HG02973 (cell line): ENCODE measurements at regions not wholly inside any gene's neighbourhood (a gene's known extent, or its start where the extent isn't known, plus 50 kb on each side); places are given as distances from the start of the nearest gene placed in this dataset.
"Not testable (repeated sequence)": the region's sequence is repeated elsewhere in the genome, so short reads cannot be mapped to it uniquely, and the experiment has no call there.

ENCODE experiments used
- ATAC-seq: cut with Tn5 transposase; IDR thresholded peaks from one replicate; pipeline ENCODE4 v1.9.1; 2021; ENCODE audit warnings: moderate library complexity; ENCODE audit not compliant: unreplicated experiment

DNA sequence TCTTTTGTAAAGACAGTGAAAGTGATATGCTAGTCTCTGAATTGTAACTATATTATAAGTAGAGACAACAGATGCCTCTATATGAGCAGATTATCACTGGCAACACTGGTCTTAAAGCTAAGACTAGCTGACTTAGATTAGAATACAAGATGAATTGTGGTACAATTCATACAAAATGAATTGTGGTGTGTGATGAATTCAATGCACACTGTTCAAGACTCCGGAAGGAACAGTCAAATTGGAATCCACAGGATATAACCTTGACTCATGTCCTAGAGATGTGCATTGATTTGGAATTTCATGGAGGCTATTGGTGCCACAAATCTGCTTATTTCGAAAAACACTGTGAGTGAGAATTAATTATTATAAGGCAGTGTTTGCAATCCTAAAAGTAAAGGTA lies 701.8 kb downstream of the PCDH7 start:
- ATAC-seq = no peak

DNA sequence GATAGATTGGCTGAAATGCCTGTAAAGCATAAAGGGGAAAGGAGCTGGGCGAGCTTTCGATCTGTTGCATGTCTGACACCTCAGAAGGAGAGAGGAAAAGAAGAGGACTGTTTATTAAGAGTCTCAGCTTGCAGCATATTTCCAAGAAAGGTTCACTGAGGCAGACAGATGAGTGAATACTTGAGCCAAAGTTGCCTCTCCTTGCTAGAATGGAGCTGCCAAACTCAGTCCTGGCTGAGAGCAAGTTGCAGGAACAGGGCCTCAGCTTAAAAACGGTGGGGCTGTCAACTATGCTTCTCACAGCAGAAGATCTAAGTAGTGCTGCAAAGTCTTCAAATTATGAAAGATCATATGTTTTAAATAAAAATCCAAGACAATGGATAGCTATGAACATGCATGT lies 707.5 kb downstream of the PCDH7 start:
- no peak for ATAC-seq

GRCh38 chr4:31442236-31442635 lies 722.1 kb downstream of the PCDH7 start:
- ATAC-seq = no peak

DNA sequence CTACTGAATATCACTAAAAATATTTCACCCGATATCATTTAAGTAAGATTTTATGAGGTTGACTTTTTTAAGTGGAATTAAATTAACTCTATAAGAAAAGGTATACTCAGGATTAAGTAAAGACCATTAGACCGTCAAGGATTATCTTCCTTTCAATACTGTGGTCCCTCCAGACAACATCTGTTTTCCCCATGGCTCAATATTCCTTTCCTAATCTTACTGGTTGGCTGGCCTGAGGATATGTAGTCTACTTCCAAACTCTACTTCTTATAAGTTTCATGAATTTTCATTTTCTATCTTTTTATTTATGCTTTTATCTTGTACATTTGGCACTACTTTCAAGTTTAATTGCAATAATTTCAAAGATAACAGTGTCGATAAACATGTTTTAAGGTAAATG lies 725.4 kb downstream of the PCDH7 start:
- no peak for ATAC-seq

DNA sequence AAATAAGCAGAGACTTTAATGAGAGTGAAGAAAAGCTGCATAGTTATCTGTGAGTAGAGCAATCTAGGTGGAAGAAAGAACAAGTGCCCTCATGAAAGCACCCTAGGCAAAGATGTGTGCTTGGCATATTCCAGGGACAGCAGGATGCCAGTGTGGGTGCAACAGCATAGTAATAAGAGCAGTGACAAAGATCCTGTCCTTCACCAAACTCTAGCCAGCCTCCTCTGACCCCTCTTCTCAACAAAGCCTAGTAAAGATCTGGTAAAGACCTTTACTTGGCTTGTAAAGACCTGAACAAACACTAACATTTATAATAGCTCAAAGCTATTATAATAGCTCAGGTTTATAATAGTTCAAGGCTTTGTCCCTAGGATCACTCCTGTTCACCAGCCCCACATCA lies 735.4 kb downstream of the PCDH7 start:
- no peak for ATAC-seq

GRCh38 chr4:31458813-31459212 lies 738.6 kb downstream of the PCDH7 start:
- ATAC-seq = no peak

DNA sequence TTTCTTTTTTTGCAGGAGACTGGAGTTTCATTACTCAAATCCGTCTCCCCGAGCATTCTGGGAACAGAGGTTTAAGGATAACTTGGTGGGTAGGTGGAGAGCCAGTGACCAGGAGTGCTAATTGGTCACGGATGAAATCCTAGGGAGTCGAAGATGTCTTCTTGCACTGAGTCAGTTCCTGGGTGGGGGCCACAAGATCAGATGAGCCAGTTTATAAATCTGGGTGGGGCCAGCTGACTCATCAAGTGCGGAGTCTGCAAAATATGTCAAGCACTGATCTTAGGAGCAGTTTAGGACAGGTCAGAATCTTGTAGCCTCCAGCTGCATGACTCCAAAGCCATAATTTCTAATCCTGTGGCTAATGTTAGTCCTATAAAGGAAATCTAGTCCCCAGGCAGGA lies 741.3 kb downstream of the PCDH7 start:
- ATAC-seq = no peak

- ATAC-seq = no peak
Observed at GRCh38 chr4:31467781-31468180, 747.6 kb downstream of the PCDH7 start.

GRCh38 chr4:31474221-31474620 lies 754.1 kb downstream of the PCDH7 start:
- no peak for ATAC-seq

- no peak for ATAC-seq
Observed at GRCh38 chr4:31482691-31483090, 762.5 kb downstream of the PCDH7 start.

DNA sequence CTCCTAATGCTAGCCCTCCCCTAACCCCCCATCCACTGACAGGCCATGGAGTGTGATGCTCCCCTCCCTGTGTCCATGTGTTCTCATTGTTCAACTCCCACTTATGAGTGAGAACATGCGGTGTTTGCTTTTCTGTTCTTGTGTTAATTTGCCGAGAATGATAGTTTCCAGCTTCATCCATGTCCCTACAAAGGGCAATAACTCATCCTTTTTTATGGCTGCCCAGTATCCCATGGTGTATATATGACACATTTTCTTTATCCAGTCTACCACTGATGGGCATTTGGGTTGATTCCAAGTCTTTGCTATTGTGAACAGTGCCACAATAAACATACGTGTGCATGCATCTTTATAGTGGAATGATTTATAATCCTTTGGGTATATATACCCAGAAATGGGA lies 779.0 kb downstream of the PCDH7 start:
- not testable (repeated sequence) for ATAC-seq

DNA sequence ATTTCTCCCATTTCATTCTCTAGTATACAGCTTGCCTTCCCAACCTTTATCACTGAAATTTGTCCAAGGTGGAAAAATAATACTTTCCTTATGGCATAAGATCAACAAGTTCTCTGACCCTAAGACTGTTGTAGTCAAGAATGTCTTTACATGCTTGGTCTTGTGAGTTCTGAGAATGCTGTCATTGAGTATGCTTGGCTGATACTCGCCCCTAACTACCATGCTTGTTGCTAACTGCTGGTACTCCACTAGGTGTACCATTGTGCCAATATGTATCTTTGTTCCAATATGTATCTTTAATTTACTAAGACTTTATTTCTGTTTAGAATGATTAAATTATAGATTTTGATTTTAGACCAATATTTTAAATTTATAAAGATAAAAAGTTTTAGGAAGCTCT lies 796.4 kb downstream of the PCDH7 start:
- ATAC-seq = no peak

GRCh38 chr4:31518796-31519250 lies 798.7 kb downstream of the PCDH7 start:
- no peak for ATAC-seq

- ATAC-seq = no peak
Observed at GRCh38 chr4:31530555-31530954, 810.4 kb downstream of the PCDH7 start.

GRCh38 chr4:31538877-31539276 lies 818.7 kb downstream of the PCDH7 start:
- ATAC-seq = no peak

GRCh38 chr4:31539284-31540069 lies 819.3 kb downstream of the PCDH7 start:
- no peak for ATAC-seq

GRCh38 chr4:31545330-31545729 lies 825.2 kb downstream of the PCDH7 start:
- no peak for ATAC-seq

- ATAC-seq = no peak
Observed at GRCh38 chr4:31545755-31546154, 825.6 kb downstream of the PCDH7 start.

GRCh38 chr4:31548021-31548420 lies 827.9 kb downstream of the PCDH7 start:
- ATAC-seq = no peak

DNA sequence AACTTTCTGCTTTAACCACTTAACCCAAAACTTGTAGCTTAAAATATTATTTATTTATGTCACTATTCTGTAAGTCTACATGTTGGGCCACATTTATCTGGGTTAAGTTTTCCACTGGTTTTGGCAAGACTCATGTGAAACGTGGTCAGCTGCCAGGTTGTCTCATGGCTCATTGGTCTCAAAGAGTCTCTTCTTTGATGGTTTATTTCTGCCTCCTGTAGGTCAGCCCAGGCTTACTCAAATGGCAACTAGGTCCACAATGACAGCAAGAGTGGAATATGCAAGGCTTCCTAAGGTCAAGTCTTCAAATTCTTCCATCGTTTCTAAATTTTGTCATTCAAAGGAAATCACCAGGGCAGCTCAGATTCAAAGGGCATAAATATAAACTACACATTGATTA lies 828.7 kb downstream of the PCDH7 start:
- ATAC-seq = no peak

DNA sequence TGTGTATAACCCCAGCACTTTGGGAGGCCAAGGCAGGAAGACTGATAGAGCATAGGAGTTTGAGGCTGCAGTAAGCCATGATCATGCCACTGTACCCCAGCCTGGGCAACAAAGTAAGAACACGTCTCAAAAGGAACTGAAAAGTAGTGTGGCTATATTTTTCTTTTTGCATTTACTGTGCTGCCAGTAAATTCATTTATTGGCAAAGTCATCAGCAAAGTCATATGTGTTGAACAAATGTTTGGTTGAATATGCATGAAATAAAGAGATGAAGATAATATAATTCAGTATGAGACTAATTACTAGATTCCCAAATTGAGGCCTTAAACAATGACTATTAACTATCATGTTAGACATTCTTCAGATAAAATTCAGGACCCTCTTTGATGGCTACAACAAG lies 829.1 kb downstream of the PCDH7 start:
- ATAC-seq = no peak

GRCh38 chr4:31557437-31557836 lies 837.3 kb downstream of the PCDH7 start:
- no peak for ATAC-seq

DNA sequence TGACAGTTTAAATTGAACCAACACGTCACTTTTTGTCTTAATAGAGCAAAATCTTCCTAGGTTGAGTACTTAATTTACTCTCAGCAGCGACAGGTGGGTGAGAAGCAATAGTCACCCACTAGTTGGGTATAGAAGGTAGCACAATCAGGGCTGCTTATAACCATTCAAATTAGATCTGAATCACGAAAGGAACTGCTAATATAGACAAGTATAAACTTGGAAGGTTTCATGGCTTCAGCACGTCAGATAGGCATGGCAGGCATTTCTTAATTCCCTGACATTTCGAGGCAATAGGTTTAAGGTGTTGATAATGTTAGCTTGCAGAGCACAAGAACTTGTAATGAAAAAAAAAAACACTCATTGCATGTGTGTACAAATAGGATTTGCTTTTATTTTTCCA lies 853.4 kb downstream of the PCDH7 start:
- no peak for ATAC-seq
